K562 (cell line): ENCODE measurements at regions not wholly inside any gene's neighbourhood (a gene's known extent, or its start where the extent isn't known, plus 50 kb on each side); places are given as distances from the start of the nearest gene placed in this dataset.
A peak's percentile ranks its signal among the peaks of the same experiment; 100 is the strongest.

Experiments used
- CBX5 ChIP-seq: IDR thresholded peaks from 2 replicates; pipeline ENCODE4 v1.6.1; 2014; ENCODE audit warnings: low read depth, borderline replicate concordance
- CCAR2 ChIP-seq: fragments of 200-400 bp; formaldehyde crosslinking; IDR thresholded peaks from 2 replicates; pipeline ENCODE4 v1.6.1; 2017; ENCODE audit warnings: mild to moderate bottlenecking, low read depth, low read length
- EHMT2 ChIP-seq: fragments of 450-650 bp; IDR thresholded peaks from 2 replicates; pipeline ENCODE4 v1.6.1; 2018; ENCODE audit warnings: antibody characterized with exemption
- HMG20A ChIP-seq: fragments of 450-650 bp; formaldehyde crosslinking; conservative IDR thresholded peaks from 2 replicates; pipeline ENCODE4 v1.4.0; 2020; ENCODE audit warnings: mild to moderate bottlenecking, mixed read lengths
- MEF2A ChIP-seq: IDR thresholded peaks from 2 replicates; pipeline ENCODE4 v1.6.1; 2011; ENCODE audit warnings: low read depth, mild to moderate bottlenecking, low read length, moderate library complexity; ENCODE audit not compliant: control insufficient read depth
- MEF2D ChIP-seq: conservative IDR thresholded peaks from 2 replicates; pipeline ENCODE4 v1.6.1; 2016; ENCODE audit warnings: low read depth, missing genetic modification characterization, missing compliant biosample characterization
- MLLT1 ChIP-seq, 2 experiments: fragments of 450-650 bp; IDR thresholded peaks; 2 replicates each; pipeline ENCODE4 v1.6.1; 2016
- PRDM10 ChIP-seq: fragments of 450-650 bp; IDR thresholded peaks from 2 replicates; pipeline ENCODE4 v1.6.1; 2018; ENCODE audit not compliant: partially characterized antibody
- RB1 ChIP-seq: fragments of 450-650 bp; IDR thresholded peaks from 2 replicates; pipeline ENCODE4 v1.6.1; 2017; ENCODE audit warnings: low read depth, mild to moderate bottlenecking
- RBM14 ChIP-seq: fragments of 200-400 bp; formaldehyde crosslinking; IDR thresholded peaks from 2 replicates; pipeline ENCODE4 v1.6.1; 2018; ENCODE audit warnings: low read depth, mild to moderate bottlenecking, low read length, moderate library complexity, borderline replicate concordance; ENCODE audit not compliant: insufficient read depth
- RBM17 ChIP-seq: fragments of 200-400 bp; formaldehyde crosslinking; IDR thresholded peaks from 2 replicates; pipeline ENCODE4 v1.6.1; 2017; ENCODE audit warnings: low read depth, mild to moderate bottlenecking, low read length, borderline replicate concordance
- RBM25 ChIP-seq: fragments of 200-400 bp; formaldehyde crosslinking; IDR thresholded peaks from 2 replicates; pipeline ENCODE4 v1.6.1; 2018; ENCODE audit warnings: low read length, low read depth, moderate library complexity; ENCODE audit not compliant: severe bottlenecking
- RBM39 ChIP-seq: fragments of 200-400 bp; formaldehyde crosslinking; optimal IDR thresholded peaks from 2 replicates; pipeline ENCODE3; 2018; ENCODE audit warnings: low read depth, low read length
- STAT5B ChIP-seq: fragments of 250-450 bp; sonication (Bioruptor Pico); IDR thresholded peaks from 2 replicates; pipeline ENCODE4 v1.8.0; 2021; ENCODE audit warnings: mild to moderate bottlenecking, inconsistent platforms
- TFAM ChIP-seq: fragments of 250-450 bp; sonication (Bioruptor Pico); conservative IDR thresholded peaks from 2 replicates; pipeline ENCODE4 v1.5.0; 2021; ENCODE audit warnings: mild to moderate bottlenecking, moderate library complexity
- ZBTB26 ChIP-seq: fragments of 450-650 bp; formaldehyde crosslinking; IDR thresholded peaks from 2 replicates; pipeline ENCODE4 v1.4.0; 2022; ENCODE audit warnings: missing genetic modification characterization
- ZNF239 ChIP-seq: fragments of 250-450 bp; sonication (Bioruptor Pico); IDR thresholded peaks from 2 replicates; pipeline ENCODE4 v1.4.0; 2020; ENCODE audit warnings: mild to moderate bottlenecking
- ZNF311 ChIP-seq: fragments of 250-450 bp; sonication (Bioruptor Pico); IDR thresholded peaks from 2 replicates; pipeline ENCODE4 v1.4.0; 2020; ENCODE audit warnings: mild to moderate bottlenecking, moderate library complexity
- ZNF561 ChIP-seq: fragments of 450-650 bp; formaldehyde crosslinking; conservative IDR thresholded peaks from 2 replicates; pipeline ENCODE4 v1.4.0; 2020; ENCODE audit warnings: mild to moderate bottlenecking, moderate library complexity
- ZNF696 ChIP-seq: fragments of 250-450 bp; sonication (Bioruptor Pico); conservative IDR thresholded peaks from 2 replicates; pipeline ENCODE4 v1.4.0; 2020; ENCODE audit warnings: mild to moderate bottlenecking, moderate library complexity
- ZNF77 ChIP-seq: fragments of 250-450 bp; sonication (Bioruptor Pico); IDR thresholded peaks from 2 replicates; pipeline ENCODE4 v1.5.0; 2020
- ZNF830 ChIP-seq: fragments of 250-450 bp; sonication (Bioruptor Pico); IDR thresholded peaks from 2 replicates; pipeline ENCODE4 v1.5.0; 2021; ENCODE audit warnings: mild to moderate bottlenecking
- TF ChIP-seq, protein P1 (sequence below): fragments of 450-650 bp; IDR thresholded peaks from 2 replicates; pipeline ENCODE4 v1.6.1; 2017; ENCODE audit warnings: mild to moderate bottlenecking, moderate library complexity

DNA sequence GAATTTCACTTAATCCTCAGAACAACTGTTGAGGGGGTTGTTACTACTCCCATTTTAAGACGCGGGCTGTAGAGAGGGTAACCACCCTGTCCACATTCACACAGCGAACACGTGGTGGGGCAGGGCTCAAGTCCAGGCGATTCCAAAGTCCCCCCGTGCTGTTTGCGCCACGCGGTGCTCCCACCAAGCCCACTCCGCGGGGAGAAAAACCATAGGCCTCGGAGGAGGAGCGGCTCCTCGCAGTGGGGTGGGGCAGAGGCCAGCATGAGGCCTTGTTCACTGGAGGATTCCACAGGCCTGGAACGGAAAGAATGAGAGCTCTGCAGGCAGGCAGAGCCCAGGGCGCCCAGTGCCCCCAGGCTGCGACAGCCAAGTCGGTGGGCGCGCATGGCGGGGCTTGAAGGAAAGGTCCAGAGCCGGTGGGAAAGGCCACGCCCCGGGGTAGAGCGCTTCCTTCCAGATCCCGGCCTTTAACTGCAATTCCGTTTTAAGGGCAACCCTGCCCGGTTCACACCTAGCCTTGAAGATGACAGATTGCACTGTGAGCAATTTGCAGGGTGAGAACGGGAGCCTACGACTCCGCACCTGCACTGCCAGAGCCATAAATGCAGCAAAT, 161.8 kb upstream of the TBL1XR1 start (continued):
- no peak for TF ChIP-seq MEF2A
- no peak for TF ChIP-seq RBM25
- TF ChIP-seq ZNF77 (CRISPR knock-in tag) = 0 out of 2 replicates have a peak, but pooled peaks have one; percentile 14
- no peak for TF ChIP-seq MLLT1 (IDR thresholded peaks at IDR 0.05)
- TF ChIP-seq, protein P1, sequence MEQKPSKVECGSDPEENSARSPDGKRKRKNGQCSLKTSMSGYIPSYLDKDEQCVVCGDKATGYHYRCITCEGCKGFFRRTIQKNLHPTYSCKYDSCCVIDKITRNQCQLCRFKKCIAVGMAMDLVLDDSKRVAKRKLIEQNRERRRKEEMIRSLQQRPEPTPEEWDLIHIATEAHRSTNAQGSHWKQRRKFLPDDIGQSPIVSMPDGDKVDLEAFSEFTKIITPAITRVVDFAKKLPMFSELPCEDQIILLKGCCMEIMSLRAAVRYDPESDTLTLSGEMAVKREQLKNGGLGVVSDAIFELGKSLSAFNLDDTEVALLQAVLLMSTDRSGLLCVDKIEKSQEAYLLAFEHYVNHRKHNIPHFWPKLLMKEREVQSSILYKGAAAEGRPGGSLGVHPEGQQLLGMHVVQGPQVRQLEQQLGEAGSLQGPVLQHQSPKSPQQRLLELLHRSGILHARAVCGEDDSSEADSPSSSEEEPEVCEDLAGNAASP = no peak
- no peak for TF ChIP-seq CBX5
- no peak for TF ChIP-seq EHMT2
- TF ChIP-seq ZNF830 (CRISPR knock-in tag) = peak; percentile 61; the same call in 1 of the 2 replicates
- no peak for TF ChIP-seq CCAR2
- no peak for TF ChIP-seq RBM39
- no peak for TF ChIP-seq ZBTB26
- no peak; the same call in 1 of the 2 replicates for TF ChIP-seq ZNF239 (CRISPR knock-in tag)
- TF ChIP-seq MEF2D (tag) = peak; percentile 64; the same call in 1 of the 2 replicates
- no peak for TF ChIP-seq RB1
- TF ChIP-seq RBM17 = no peak
- TF ChIP-seq STAT5B (CRISPR knock-in tag) = no peak
- no peak for TF ChIP-seq PRDM10
- TF ChIP-seq ZNF696 = no peak
- TF ChIP-seq TFAM (CRISPR knock-in tag) = no peak
- no peak for TF ChIP-seq RBM14
- peak; percentile 85 for TF ChIP-seq ZNF311 (CRISPR knock-in tag)
- TF ChIP-seq HMG20A (CRISPR knock-in tag) = no peak
- no peak for TF ChIP-seq ZNF561 (CRISPR knock-in tag)
